WTC11 (cell line): ENCODE measurements at regions not wholly inside any gene's neighbourhood (a gene's known extent, or its start where the extent isn't known, plus 50 kb on each side); places are given as distances from the start of the nearest gene placed in this dataset.

Source experiments
- ATAC-seq: fragments of 200-7000 bp; cut with Tn5 transposase; 2 replicates; pipeline ENCODE4 v1.10.0; 2021; ENCODE audit warnings: mild to moderate bottlenecking, moderate library complexity
- CTCF ChIA-PET: fragments of 300-600 bp; sonication (Branson Sonifier 250); formaldehyde crosslinking; loops from one replicate; lab custom pipeline; 2021; ENCODE audit warnings: antibody characterized with exemption; lab: Charles Lee
- POLR2A ChIA-PET: fragments of 350-600 bp; sonication (Branson Sonifier 250); formaldehyde crosslinking; loops from one replicate; lab custom pipeline; 2021; ENCODE audit warnings: antibody characterized with exemption; lab: Charles Lee
- DNase-seq: peaks from one replicate; pipeline ENCODE4 v3.0.0; 2021; ENCODE audit warnings: low spot score
- H3K27ac Mint-ChIP-seq: 2 replicates; pipeline ENCODE4 v1.8.0; 2021; ENCODE audit warnings: mixed read lengths
- H3K27me3 Mint-ChIP-seq: 2 replicates; pipeline ENCODE4 v1.8.0; 2021; ENCODE audit warnings: low read depth, mild to moderate bottlenecking, moderate library complexity, mixed read lengths
- H3K36me3 Mint-ChIP-seq: 2 replicates; pipeline ENCODE4 v1.8.0; 2021; ENCODE audit warnings: mixed read lengths
- H3K4me1 Mint-ChIP-seq: 2 replicates; pipeline ENCODE4 v1.8.0; 2022; ENCODE audit warnings: mixed read lengths
- H3K4me3 Mint-ChIP-seq: 2 replicates; pipeline ENCODE4 v1.8.0; 2021; ENCODE audit warnings: mild to moderate bottlenecking, moderate library complexity, mixed read lengths
- H3K9me3 Mint-ChIP-seq: 2 replicates; pipeline ENCODE4 v1.8.0; 2021; ENCODE audit warnings: mixed read lengths
- CBFB ChIP-seq: sonication (generic); formaldehyde crosslinking; IDR thresholded peaks from 2 replicates; pipeline ENCODE4 v1.8.1; 2022; ENCODE audit warnings: mild to moderate bottlenecking, low read depth, missing genetic modification reagents
- EMX1 ChIP-seq: fragments of 250-450 bp; sonication (Bioruptor Pico); IDR thresholded peaks from 2 replicates; pipeline ENCODE4 v1.8.0; 2021; ENCODE audit warnings: mild to moderate bottlenecking
- ESRRA ChIP-seq: sonication (generic); formaldehyde crosslinking; IDR thresholded peaks from 2 replicates; pipeline ENCODE4 v1.8.1; 2022; ENCODE audit warnings: mild to moderate bottlenecking, missing genetic modification reagents, borderline replicate concordance
- FOXP1 ChIP-seq: sonication (generic); formaldehyde crosslinking; IDR thresholded peaks from 2 replicates; pipeline ENCODE4 v1.8.0; 2022; ENCODE audit warnings: missing genetic modification reagents, mild to moderate bottlenecking, moderate library complexity, borderline replicate concordance
- HMGA2 ChIP-seq: fragments of 250-450 bp; sonication (Bioruptor Pico); IDR thresholded peaks from 2 replicates; pipeline ENCODE4 v1.4.0; 2021; ENCODE audit warnings: mild to moderate bottlenecking, moderate library complexity
- TEAD4 ChIP-seq: sonication (generic); formaldehyde crosslinking; IDR thresholded peaks from 2 replicates; pipeline ENCODE4 v1.8.0; 2022; ENCODE audit warnings: mild to moderate bottlenecking, missing genetic modification reagents
- ZNF219 ChIP-seq: sonication (generic); formaldehyde crosslinking; IDR thresholded peaks from 2 replicates; pipeline ENCODE4 v1.8.0; 2023; ENCODE audit warnings: missing genetic modification reagents, mild to moderate bottlenecking, borderline replicate concordance
- ZNF263 ChIP-seq: sonication (generic); formaldehyde crosslinking; IDR thresholded peaks from 2 replicates; pipeline ENCODE4 v1.8.1; 2022; ENCODE audit warnings: low read depth, mild to moderate bottlenecking, moderate library complexity, missing genetic modification reagents
- TF ChIP-seq, protein P1 (sequence below): sonication (generic); formaldehyde crosslinking; IDR thresholded peaks from 2 replicates; pipeline ENCODE4 v1.8.1; 2023; ENCODE audit warnings: mild to moderate bottlenecking, moderate library complexity, missing genetic modification reagents
- TF ChIP-seq, protein P2 (sequence below): sonication (generic); formaldehyde crosslinking; IDR thresholded peaks from 2 replicates; pipeline ENCODE4 v1.8.0; 2023; ENCODE audit warnings: mild to moderate bottlenecking, missing genetic modification reagents
- TF ChIP-seq, protein P3 (sequence below): sonication (generic); formaldehyde crosslinking; IDR thresholded peaks from 2 replicates; pipeline ENCODE4 v1.8.1; 2023; ENCODE audit warnings: mild to moderate bottlenecking, missing genetic modification reagents
- TF ChIP-seq, protein P4 (sequence below): sonication (generic); formaldehyde crosslinking; IDR thresholded peaks from 2 replicates; pipeline ENCODE4 v1.8.1; 2022; ENCODE audit warnings: low read depth, missing genetic modification reagents, borderline replicate concordance
- TF ChIP-seq, protein P5 (sequence below): fragments of 250-450 bp; sonication (Bioruptor Pico); IDR thresholded peaks from 2 replicates; pipeline ENCODE4 v1.9.0; 2021; ENCODE audit warnings: mild to moderate bottlenecking
- TF ChIP-seq, protein P6 (sequence below): fragments of 250-450 bp; sonication (Bioruptor Pico); IDR thresholded peaks from 2 replicates; pipeline ENCODE4 v1.9.0; 2021; ENCODE audit warnings: mild to moderate bottlenecking, borderline replicate concordance
- TF ChIP-seq, protein P7 (sequence below): sonication (generic); formaldehyde crosslinking; IDR thresholded peaks from 2 replicates; pipeline ENCODE4 v1.8.1; 2023; ENCODE audit warnings: mild to moderate bottlenecking, missing genetic modification reagents, moderate library complexity
- TF ChIP-seq, protein P8 (sequence below): fragments of 250-450 bp; sonication (Bioruptor Pico); IDR thresholded peaks from 2 replicates; pipeline ENCODE4 v2.1.2; 2022; ENCODE audit warnings: mild to moderate bottlenecking, moderate library complexity

DNA sequence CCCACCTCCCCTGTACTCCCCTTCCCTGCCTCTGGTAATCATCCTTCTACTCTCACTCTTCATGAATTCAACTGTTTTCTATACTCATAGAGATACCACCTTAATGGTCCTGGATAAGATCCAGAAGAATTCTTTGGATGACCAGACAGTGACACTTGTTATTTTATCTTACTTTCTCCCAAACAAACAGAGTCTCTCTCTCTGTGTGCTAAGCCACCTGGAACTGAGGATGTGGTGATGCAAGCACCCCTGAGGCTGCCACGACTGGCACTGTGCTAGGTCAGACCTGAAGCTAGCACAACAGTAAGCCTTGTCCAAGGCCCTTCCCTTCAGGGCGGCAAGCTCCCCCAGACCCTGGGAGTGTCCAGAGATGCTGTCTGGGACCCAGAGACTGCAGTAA lies 250.2 kb downstream of the C12orf50 start:
- no peak overlapping the region for H3K27ac Mint-ChIP-seq
- no peak for DNase-seq
- H3K4me1 Mint-ChIP-seq, result no peaks in the 10 kb centered on the region
- no peak for TF ChIP-seq TEAD4
- TF ChIP-seq, protein P1, sequence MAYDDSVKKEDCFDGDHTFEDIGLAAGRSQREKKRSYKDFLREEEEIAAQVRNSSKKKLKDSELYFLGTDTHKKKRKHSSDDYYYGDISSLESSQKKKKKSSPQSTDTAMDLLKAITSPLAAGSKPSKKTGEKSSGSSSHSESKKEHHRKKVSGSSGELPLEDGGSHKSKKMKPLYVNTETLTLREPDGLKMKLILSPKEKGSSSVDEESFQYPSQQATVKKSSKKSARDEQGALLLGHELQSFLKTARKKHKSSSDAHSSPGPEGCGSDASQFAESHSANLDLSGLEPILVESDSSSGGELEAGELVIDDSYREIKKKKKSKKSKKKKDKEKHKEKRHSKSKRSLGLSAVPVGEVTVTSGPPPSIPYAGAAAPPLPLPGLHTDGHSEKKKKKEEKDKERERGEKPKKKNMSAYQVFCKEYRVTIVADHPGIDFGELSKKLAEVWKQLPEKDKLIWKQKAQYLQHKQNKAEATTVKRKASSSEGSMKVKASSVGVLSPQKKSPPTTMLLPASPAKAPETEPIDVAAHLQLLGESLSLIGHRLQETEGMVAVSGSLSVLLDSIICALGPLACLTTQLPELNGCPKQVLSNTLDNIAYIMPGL (CRISPR knock-in tag), result no peak
- no peak for TF ChIP-seq HMGA2
- no peak for TF ChIP-seq CBFB (CRISPR knock-in tag)
- no peak for TF ChIP-seq ZNF219
- TF ChIP-seq, protein P2, sequence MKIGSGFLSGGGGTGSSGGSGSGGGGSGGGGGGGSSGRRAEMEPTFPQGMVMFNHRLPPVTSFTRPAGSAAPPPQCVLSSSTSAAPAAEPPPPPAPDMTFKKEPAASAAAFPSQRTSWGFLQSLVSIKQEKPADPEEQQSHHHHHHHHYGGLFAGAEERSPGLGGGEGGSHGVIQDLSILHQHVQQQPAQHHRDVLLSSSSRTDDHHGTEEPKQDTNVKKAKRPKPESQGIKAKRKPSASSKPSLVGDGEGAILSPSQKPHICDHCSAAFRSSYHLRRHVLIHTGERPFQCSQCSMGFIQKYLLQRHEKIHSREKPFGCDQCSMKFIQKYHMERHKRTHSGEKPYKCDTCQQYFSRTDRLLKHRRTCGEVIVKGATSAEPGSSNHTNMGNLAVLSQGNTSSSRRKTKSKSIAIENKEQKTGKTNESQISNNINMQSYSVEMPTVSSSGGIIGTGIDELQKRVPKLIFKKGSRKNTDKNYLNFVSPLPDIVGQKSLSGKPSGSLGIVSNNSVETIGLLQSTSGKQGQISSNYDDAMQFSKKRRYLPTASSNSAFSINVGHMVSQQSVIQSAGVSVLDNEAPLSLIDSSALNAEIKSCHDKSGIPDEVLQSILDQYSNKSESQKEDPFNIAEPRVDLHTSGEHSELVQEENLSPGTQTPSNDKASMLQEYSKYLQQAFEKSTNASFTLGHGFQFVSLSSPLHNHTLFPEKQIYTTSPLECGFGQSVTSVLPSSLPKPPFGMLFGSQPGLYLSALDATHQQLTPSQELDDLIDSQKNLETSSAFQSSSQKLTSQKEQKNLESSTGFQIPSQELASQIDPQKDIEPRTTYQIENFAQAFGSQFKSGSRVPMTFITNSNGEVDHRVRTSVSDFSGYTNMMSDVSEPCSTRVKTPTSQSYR, result no peak
- no peak for TF ChIP-seq ESRRA (CRISPR knock-in tag)
- TF ChIP-seq ZNF263 (CRISPR knock-in tag), result no peak
- TF ChIP-seq, protein P3, sequence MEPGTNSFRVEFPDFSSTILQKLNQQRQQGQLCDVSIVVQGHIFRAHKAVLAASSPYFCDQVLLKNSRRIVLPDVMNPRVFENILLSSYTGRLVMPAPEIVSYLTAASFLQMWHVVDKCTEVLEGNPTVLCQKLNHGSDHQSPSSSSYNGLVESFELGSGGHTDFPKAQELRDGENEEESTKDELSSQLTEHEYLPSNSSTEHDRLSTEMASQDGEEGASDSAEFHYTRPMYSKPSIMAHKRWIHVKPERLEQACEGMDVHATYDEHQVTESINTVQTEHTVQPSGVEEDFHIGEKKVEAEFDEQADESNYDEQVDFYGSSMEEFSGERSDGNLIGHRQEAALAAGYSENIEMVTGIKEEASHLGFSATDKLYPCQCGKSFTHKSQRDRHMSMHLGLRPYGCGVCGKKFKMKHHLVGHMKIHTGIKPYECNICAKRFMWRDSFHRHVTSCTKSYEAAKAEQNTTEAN (CRISPR knock-in tag), result no peak
- TF ChIP-seq, protein P4, sequence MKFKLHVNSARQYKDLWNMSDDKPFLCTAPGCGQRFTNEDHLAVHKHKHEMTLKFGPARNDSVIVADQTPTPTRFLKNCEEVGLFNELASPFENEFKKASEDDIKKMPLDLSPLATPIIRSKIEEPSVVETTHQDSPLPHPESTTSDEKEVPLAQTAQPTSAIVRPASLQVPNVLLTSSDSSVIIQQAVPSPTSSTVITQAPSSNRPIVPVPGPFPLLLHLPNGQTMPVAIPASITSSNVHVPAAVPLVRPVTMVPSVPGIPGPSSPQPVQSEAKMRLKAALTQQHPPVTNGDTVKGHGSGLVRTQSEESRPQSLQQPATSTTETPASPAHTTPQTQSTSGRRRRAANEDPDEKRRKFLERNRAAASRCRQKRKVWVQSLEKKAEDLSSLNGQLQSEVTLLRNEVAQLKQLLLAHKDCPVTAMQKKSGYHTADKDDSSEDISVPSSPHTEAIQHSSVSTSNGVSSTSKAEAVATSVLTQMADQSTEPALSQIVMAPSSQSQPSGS, result no peak
- TF ChIP-seq, protein P5, sequence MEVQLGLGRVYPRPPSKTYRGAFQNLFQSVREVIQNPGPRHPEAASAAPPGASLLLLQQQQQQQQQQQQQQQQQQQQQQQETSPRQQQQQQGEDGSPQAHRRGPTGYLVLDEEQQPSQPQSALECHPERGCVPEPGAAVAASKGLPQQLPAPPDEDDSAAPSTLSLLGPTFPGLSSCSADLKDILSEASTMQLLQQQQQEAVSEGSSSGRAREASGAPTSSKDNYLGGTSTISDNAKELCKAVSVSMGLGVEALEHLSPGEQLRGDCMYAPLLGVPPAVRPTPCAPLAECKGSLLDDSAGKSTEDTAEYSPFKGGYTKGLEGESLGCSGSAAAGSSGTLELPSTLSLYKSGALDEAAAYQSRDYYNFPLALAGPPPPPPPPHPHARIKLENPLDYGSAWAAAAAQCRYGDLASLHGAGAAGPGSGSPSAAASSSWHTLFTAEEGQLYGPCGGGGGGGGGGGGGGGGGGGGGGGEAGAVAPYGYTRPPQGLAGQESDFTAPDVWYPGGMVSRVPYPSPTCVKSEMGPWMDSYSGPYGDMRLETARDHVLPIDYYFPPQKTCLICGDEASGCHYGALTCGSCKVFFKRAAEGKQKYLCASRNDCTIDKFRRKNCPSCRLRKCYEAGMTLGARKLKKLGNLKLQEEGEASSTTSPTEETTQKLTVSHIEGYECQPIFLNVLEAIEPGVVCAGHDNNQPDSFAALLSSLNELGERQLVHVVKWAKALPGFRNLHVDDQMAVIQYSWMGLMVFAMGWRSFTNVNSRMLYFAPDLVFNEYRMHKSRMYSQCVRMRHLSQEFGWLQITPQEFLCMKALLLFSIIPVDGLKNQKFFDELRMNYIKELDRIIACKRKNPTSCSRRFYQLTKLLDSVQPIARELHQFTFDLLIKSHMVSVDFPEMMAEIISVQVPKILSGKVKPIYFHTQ (CRISPR knock-in tag), result no peak
- no peak for TF ChIP-seq FOXP1 (CRISPR knock-in tag)
- TF ChIP-seq, protein P6, sequence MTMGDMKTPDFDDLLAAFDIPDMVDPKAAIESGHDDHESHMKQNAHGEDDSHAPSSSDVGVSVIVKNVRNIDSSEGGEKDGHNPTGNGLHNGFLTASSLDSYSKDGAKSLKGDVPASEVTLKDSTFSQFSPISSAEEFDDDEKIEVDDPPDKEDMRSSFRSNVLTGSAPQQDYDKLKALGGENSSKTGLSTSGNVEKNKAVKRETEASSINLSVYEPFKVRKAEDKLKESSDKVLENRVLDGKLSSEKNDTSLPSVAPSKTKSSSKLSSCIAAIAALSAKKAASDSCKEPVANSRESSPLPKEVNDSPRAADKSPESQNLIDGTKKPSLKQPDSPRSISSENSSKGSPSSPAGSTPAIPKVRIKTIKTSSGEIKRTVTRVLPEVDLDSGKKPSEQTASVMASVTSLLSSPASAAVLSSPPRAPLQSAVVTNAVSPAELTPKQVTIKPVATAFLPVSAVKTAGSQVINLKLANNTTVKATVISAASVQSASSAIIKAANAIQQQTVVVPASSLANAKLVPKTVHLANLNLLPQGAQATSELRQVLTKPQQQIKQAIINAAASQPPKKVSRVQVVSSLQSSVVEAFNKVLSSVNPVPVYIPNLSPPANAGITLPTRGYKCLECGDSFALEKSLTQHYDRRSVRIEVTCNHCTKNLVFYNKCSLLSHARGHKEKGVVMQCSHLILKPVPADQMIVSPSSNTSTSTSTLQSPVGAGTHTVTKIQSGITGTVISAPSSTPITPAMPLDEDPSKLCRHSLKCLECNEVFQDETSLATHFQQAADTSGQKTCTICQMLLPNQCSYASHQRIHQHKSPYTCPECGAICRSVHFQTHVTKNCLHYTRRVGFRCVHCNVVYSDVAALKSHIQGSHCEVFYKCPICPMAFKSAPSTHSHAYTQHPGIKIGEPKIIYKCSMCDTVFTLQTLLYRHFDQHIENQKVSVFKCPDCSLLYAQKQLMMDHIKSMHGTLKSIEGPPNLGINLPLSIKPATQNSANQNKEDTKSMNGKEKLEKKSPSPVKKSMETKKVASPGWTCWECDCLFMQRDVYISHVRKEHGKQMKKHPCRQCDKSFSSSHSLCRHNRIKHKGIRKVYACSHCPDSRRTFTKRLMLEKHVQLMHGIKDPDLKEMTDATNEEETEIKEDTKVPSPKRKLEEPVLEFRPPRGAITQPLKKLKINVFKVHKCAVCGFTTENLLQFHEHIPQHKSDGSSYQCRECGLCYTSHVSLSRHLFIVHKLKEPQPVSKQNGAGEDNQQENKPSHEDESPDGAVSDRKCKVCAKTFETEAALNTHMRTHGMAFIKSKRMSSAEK (CRISPR knock-in tag), result no peak
- TF ChIP-seq, protein P7, sequence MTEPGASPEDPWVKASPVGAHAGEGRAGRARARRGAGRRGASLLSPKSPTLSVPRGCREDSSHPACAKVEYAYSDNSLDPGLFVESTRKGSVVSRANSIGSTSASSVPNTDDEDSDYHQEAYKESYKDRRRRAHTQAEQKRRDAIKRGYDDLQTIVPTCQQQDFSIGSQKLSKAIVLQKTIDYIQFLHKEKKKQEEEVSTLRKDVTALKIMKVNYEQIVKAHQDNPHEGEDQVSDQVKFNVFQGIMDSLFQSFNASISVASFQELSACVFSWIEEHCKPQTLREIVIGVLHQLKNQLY (CRISPR knock-in tag), result no peak
- no peak for TF ChIP-seq EMX1 (CRISPR knock-in tag)
- TF ChIP-seq, protein P8, sequence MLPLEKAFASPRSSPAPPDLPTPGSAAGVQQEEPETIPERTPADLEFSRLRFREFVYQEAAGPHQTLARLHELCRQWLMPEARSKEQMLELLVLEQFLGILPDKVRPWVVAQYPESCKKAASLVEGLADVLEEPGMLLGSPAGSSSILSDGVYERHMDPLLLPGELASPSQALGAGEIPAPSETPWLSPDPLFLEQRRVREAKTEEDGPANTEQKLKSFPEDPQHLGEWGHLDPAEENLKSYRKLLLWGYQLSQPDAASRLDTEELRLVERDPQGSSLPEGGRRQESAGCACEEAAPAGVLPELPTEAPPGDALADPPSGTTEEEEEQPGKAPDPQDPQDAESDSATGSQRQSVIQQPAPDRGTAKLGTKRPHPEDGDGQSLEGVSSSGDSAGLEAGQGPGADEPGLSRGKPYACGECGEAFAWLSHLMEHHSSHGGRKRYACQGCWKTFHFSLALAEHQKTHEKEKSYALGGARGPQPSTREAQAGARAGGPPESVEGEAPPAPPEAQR, result no peak
- ChIA-PET CTCF (no interaction called here), POLR2A (no interaction called here)
- no peaks in the 10 kb centered on the region for H3K9me3 Mint-ChIP-seq
- ATAC-seq, result no peak
- no peak overlapping the region for H3K4me3 Mint-ChIP-seq
- no peaks in the 10 kb centered on the region for H3K27me3 Mint-ChIP-seq
- H3K36me3 Mint-ChIP-seq, result no peaks in the 10 kb centered on the region
